ENCODE measurements at regions not wholly inside any gene's neighbourhood (a gene's known extent, or its start where the extent isn't known, plus 50 kb on each side); places are given as distances from the start of the nearest gene placed in this dataset.
"Not testable (repeated sequence)": the region's sequence is repeated elsewhere in the genome, so short reads cannot be mapped to it uniquely, and the experiment has no call there.

DNA sequence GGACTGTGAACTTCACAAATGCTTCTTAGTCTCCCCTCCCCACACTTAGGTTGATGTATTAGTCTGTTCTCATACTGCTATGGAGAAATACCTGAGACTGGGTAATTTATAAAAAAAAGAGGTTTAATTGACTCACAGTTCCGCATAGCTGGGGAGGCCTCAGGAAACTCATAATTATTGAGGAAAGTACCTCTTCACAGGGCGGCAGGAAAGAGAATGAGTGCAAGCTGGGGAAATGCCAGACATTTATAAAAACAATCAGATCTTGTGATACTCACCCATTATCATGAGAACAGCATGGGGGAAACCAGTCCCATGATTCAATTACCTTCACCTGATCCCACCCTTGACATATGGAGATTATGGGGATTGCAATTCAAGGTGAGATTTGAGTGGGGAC is 178.8 kb downstream of the SLC38A4 start:
- ChIA-PET POLR2A (no interaction called here), CTCF (no interaction called here)
- no peak for TF ChIP-seq LEF1 (IDR thresholded peaks at IDR 0.05; ENCODE audit: borderline replicate concordance)
- TF ChIP-seq ELF4 (IDR thresholded peaks at IDR 0.05) = no peak

GRCh38 chr12:46641649-46642048 is 184.1 kb downstream of the SLC38A4 start:
- POLR2A ChIA-PET; DNase-seq (ENCODE audit: extremely low spot score); CTCF ChIA-PET: not testable (repeated sequence)

More for the DNA sequence above, 178.8 kb downstream of the SLC38A4 start:
- no peak for DNase-seq (ENCODE audit: extremely low spot score)

GRCh38 chr12:46635818-46636217 is 190.0 kb downstream of the SLC38A4 start:
- POLR2A ChIA-PET = no interaction called here
- TF ChIP-seq SUZ12 (IDR thresholded peaks at IDR 0.05) (no peak), LEF1 (IDR thresholded peaks at IDR 0.05; ENCODE audit: borderline replicate concordance) (no peak), ZNF384 (IDR thresholded peaks at IDR 0.05) (no peak), NFRKB (IDR thresholded peaks at IDR 0.05) (no peak), FOXM1 (IDR thresholded peaks at IDR 0.05; ENCODE audit: borderline replicate concordance) (no peak)
- DNase-seq (ENCODE audit: extremely low spot score) = no peak
- CTCF ChIA-PET = no interaction called here

GRCh38 chr12:46629331-46630229 is 196.2 kb downstream of the SLC38A4 start:
- POLR2A ChIA-PET = no interaction called here
- TF ChIP-seq ARNT (IDR thresholded peaks at IDR 0.05) (no peak), NFRKB (IDR thresholded peaks at IDR 0.05) (no peak), BHLHE40 (IDR thresholded peaks at IDR 0.05; ENCODE audit: borderline replicate concordance) (no peak), L3MBTL2 (conservative IDR thresholded peaks at IDR 0.05) (no peak), ZNF384 (IDR thresholded peaks at IDR 0.05) (no peak), SUZ12 (IDR thresholded peaks at IDR 0.05) (no peak), FOXA1 (IDR thresholded peaks at IDR 0.05) (no peak), FOXM1 (IDR thresholded peaks at IDR 0.05; ENCODE audit: borderline replicate concordance) (no peak), CTBP1 (IDR thresholded peaks at IDR 0.05; ENCODE audit: borderline replicate concordance) (no peak), SP1 (IDR thresholded peaks at IDR 0.05) (no peak), ELF4 (IDR thresholded peaks at IDR 0.05) (no peak), LEF1 (IDR thresholded peaks at IDR 0.05; ENCODE audit: borderline replicate concordance) (no peak)
- TF ChIP-seq, protein P1, sequence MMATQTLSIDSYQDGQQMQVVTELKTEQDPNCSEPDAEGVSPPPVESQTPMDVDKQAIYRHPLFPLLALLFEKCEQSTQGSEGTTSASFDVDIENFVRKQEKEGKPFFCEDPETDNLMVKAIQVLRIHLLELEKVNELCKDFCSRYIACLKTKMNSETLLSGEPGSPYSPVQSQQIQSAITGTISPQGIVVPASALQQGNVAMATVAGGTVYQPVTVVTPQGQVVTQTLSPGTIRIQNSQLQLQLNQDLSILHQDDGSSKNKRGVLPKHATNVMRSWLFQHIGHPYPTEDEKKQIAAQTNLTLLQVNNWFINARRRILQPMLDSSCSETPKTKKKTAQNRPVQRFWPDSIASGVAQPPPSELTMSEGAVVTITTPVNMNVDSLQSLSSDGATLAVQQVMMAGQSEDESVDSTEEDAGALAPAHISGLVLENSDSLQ (IDR thresholded peaks at IDR 0.05) = no peak
- no peak for DNase-seq (ENCODE audit: extremely low spot score)
- CTCF ChIA-PET = no interaction called here

DNA sequence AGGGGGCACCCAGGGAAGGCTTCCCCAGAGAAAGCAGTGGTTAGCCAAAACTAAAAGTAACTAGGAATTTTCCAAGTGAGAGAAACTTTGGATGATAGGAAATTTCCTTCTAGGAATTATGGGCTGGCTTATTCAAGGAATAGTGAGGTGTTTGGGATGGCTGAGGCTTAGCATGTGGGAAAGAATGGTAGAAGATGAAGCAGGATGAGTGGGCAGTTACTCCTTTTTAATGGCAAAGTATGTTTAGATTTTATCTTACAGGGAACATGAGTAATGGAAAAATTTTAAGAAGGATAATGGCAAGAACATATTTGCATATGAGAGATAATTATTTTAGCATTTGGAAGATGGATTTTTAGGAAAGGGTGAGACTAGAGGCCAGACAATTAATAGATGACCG is 197.6 kb downstream of the SLC38A4 start:
- CTCF ChIA-PET = no interaction called here
- DNase-seq (ENCODE audit: extremely low spot score) = no peak
- TF ChIP-seq NFRKB (IDR thresholded peaks at IDR 0.05) (no peak), SP1 (IDR thresholded peaks at IDR 0.05) (no peak), HDGF (IDR thresholded peaks at IDR 0.05; ENCODE audit: borderline replicate concordance) (no peak), L3MBTL2 (conservative IDR thresholded peaks at IDR 0.05) (no peak), ARNT (IDR thresholded peaks at IDR 0.05) (no peak), LEF1 (IDR thresholded peaks at IDR 0.05; ENCODE audit: borderline replicate concordance) (no peak), CTBP1 (IDR thresholded peaks at IDR 0.05; ENCODE audit: borderline replicate concordance) (no peak), FOXK2 (IDR thresholded peaks at IDR 0.05) (no peak), SUZ12 (IDR thresholded peaks at IDR 0.05) (no peak), ZNF384 (IDR thresholded peaks at IDR 0.05) (no peak), FOXA1 (IDR thresholded peaks at IDR 0.05) (no peak), BHLHE40 (IDR thresholded peaks at IDR 0.05; ENCODE audit: borderline replicate concordance) (no peak), TARDBP (IDR thresholded peaks at IDR 0.05) (no peak)
- POLR2A ChIA-PET = no interaction called here

DNA sequence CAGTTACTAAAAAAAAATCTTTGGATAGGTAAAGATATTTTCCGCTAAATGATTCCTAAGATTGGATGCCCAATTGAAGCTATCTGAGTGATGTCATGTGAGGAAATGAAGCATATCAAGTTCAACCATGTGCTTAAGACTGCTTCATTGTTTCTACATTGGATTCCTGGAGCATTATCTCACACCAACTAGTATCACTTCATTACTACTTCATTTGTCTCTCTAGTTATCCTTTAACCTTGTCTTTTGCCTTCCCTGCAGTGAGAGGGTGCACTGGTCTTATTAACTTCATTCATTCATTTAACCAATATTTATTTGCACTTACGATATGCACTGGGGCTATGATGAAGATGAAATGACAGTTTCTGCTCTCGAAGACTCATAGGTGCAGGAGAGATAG is 198.1 kb downstream of the SLC38A4 start:
- CTCF ChIA-PET = no interaction called here
- no peak for TF ChIP-seq SP1 (IDR thresholded peaks at IDR 0.05)
- no peak for TF ChIP-seq FOXK2 (IDR thresholded peaks at IDR 0.05)
- no peak for TF ChIP-seq CTBP1 (IDR thresholded peaks at IDR 0.05; ENCODE audit: borderline replicate concordance)
- TF ChIP-seq, protein P1 (IDR thresholded peaks at IDR 0.05) = no peak
- TF ChIP-seq ZNF384 (IDR thresholded peaks at IDR 0.05) = no peak
- TF ChIP-seq HDGF (IDR thresholded peaks at IDR 0.05; ENCODE audit: borderline replicate concordance) = no peak
- TF ChIP-seq ARNT (IDR thresholded peaks at IDR 0.05) = no peak
- no peak for TF ChIP-seq FOXM1 (IDR thresholded peaks at IDR 0.05; ENCODE audit: borderline replicate concordance)
- no peak for TF ChIP-seq SUZ12 (IDR thresholded peaks at IDR 0.05)
- no peak for TF ChIP-seq FOXA1 (IDR thresholded peaks at IDR 0.05)
- TF ChIP-seq L3MBTL2 (conservative IDR thresholded peaks at IDR 0.05) = no peak
- TF ChIP-seq BHLHE40 (IDR thresholded peaks at IDR 0.05; ENCODE audit: borderline replicate concordance) = no peak
- TF ChIP-seq ELF4 (IDR thresholded peaks at IDR 0.05) = no peak
- TF ChIP-seq LEF1 (IDR thresholded peaks at IDR 0.05; ENCODE audit: borderline replicate concordance) = no peak
- no peak for TF ChIP-seq NFRKB (IDR thresholded peaks at IDR 0.05)
- no peak for TF ChIP-seq TARDBP (IDR thresholded peaks at IDR 0.05)

DNA sequence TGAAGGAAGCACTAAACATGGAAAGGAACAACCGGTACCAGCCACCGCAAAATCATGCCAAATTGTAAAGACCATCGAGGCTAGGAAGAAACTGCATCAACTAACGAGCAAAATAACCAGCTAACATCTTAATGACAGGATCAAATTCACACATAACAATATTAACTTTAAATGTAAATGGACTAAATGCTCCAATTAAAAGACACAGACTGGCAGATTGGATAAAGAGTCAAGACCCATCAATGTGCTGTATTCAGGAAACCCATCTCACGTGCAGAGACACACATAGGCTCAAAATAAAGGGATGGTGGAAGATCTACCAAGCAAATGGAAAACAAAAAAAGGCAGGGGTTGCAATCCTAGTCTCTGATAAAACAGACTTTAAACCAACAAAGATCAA is 206.3 kb downstream of the SLC38A4 start:
- POLR2A ChIA-PET; DNase-seq (ENCODE audit: extremely low spot score); CTCF ChIA-PET: not testable (repeated sequence)

More for the DNA sequence above, 198.1 kb downstream of the SLC38A4 start:
- POLR2A ChIA-PET = no interaction called here
- DNase-seq (ENCODE audit: extremely low spot score) = no peak

DNA sequence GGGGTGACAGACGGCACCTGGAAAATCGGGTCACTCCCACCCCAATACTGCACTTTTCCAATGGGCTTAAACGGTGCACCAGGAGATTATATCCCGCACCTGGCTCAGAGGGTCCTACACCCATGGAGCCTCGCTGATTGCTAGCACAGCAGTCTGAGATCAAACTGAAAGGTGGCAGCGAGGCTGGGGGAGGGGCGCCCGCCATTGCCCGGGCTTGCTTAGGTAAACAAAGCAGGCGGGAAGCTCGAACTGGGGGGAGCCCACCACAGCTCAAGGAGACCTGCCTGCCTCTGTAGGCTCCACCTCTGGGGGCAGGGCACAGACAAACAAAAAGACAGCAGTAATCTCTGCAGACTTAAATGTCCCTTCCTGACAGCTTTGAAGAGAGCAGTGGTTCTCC is 208.1 kb downstream of the SLC38A4 start:
- CTCF ChIA-PET; POLR2A ChIA-PET; DNase-seq (ENCODE audit: extremely low spot score): not testable (repeated sequence)

Data from HEK293T (cell line).